ENCODE measurements at regions not wholly inside any gene's neighbourhood (a gene's known extent, or its start where the extent isn't known, plus 50 kb on each side); places are given as distances from the start of the nearest gene placed in this dataset.

DNA sequence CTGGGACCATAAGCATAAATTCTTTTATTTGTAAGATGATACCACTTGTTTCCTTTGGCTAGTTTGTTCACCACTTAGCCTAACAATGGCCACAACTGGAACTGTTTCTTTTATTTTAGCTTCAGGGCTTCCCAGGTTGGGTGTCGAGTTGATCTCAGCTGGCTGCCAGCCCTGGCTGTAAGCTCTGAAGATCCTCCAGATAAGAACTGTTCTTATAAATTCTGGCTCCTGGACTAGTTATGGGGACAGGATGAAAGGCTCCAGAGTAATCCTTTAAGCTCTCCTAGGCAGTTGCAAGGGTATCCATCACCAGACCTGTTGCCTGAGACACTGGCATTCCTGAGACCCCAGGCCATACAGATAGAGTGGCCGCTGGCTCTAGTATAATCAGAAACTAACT lies 129.4 kb upstream of the ACSL4 start:
- TF ChIP-seq, protein P1, sequence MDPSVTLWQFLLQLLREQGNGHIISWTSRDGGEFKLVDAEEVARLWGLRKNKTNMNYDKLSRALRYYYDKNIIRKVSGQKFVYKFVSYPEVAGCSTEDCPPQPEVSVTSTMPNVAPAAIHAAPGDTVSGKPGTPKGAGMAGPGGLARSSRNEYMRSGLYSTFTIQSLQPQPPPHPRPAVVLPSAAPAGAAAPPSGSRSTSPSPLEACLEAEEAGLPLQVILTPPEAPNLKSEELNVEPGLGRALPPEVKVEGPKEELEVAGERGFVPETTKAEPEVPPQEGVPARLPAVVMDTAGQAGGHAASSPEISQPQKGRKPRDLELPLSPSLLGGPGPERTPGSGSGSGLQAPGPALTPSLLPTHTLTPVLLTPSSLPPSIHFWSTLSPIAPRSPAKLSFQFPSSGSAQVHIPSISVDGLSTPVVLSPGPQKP (IDR thresholded peaks at IDR 0.05; ENCODE audit: low read depth, low read length): no peak
- TF ChIP-seq GABPA (IDR thresholded peaks at IDR 0.05; ENCODE audit: low read depth) (no peak), JUND (IDR thresholded peaks at IDR 0.05; ENCODE audit: low read depth, low read length) (no peak), NFIC (IDR thresholded peaks at IDR 0.05; ENCODE audit: low read depth, low read length) (no peak), CTCF (IDR thresholded peaks at IDR 0.05 in 2 of 3, conservative IDR thresholded peaks at IDR 0.05 in 1 of 3; ENCODE audit: control insufficient read depth in 2 of 3, extremely low read depth in 1 of 3, insufficient read depth in 1 of 3, low read depth in 3 of 3, low read length in 3 of 3) (no peak), RELA (IDR thresholded peaks at IDR 0.05; ENCODE audit: borderline replicate concordance, partially characterized antibody) (no peak), EP300 (IDR thresholded peaks at IDR 0.05; ENCODE audit: borderline replicate concordance in 1 of 2, control insufficient read depth in 1 of 2, low read depth in 2 of 2, low read length in 2 of 2) (no peak), SUPT20H (IDR thresholded peaks at IDR 0.05; ENCODE audit: borderline replicate concordance, control insufficient read depth, low read depth, low read length) (no peak), EZH2 (IDR thresholded peaks at IDR 0.05; ENCODE audit: borderline replicate concordance, control insufficient read depth, low read depth, low read length) (no peak), SPI1 (IDR thresholded peaks at IDR 0.05; ENCODE audit: borderline replicate concordance, insufficient read depth, low read depth, low read length) (no peak), POLR2A (IDR thresholded peaks at IDR 0.05; ENCODE audit: low read depth, low read length) (no peak)
- TF ChIP-seq, protein P2, sequence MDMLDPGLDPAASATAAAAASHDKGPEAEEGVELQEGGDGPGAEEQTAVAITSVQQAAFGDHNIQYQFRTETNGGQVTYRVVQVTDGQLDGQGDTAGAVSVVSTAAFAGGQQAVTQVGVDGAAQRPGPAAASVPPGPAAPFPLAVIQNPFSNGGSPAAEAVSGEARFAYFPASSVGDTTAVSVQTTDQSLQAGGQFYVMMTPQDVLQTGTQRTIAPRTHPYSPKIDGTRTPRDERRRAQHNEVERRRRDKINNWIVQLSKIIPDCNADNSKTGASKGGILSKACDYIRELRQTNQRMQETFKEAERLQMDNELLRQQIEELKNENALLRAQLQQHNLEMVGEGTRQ (IDR thresholded peaks at IDR 0.05; ENCODE audit: borderline replicate concordance, low read depth, low read length): no peak
